ENCODE measurements at regions not wholly inside any gene's neighbourhood (a gene's known extent, or its start where the extent isn't known, plus 50 kb on each side); places are given as distances from the start of the nearest gene placed in this dataset.

GRCh38 chr5:159833088-159833487 is 83.2 kb upstream of the ADRA1B start:
- no peak for DNase-seq

- DNase-seq = no peak
Measured at GRCh38 chr5:159833846-159834245, 82.4 kb upstream of the ADRA1B start.

- DNase-seq = no peak
Measured at GRCh38 chr5:159835548-159835947, 80.7 kb upstream of the ADRA1B start.

- no peak for DNase-seq
Measured at GRCh38 chr5:159836691-159837090, 79.6 kb upstream of the ADRA1B start.

DNA sequence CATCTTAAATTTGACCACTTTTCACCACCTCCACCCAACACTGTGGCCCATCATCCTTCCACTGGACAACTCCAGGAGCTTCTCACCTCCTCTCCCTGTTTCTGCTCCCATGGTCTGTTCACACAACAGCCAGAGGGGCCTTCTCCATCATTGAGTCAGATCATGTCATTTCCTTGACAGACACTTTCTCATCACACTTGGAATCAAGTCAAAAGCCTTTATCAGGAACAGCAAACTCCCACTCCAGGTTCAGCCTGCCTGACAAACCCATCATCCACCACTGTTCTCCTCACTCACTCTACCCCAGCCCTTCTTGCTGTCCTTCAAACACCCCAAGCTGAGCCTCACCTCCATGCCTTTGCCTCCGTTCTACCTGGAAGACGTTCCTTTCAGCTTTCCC is 78.4 kb upstream of the ADRA1B start:
- DNase-seq = no peak

- no peak for DNase-seq
Measured at GRCh38 chr5:159838551-159839222, 77.6 kb upstream of the ADRA1B start.

DNA sequence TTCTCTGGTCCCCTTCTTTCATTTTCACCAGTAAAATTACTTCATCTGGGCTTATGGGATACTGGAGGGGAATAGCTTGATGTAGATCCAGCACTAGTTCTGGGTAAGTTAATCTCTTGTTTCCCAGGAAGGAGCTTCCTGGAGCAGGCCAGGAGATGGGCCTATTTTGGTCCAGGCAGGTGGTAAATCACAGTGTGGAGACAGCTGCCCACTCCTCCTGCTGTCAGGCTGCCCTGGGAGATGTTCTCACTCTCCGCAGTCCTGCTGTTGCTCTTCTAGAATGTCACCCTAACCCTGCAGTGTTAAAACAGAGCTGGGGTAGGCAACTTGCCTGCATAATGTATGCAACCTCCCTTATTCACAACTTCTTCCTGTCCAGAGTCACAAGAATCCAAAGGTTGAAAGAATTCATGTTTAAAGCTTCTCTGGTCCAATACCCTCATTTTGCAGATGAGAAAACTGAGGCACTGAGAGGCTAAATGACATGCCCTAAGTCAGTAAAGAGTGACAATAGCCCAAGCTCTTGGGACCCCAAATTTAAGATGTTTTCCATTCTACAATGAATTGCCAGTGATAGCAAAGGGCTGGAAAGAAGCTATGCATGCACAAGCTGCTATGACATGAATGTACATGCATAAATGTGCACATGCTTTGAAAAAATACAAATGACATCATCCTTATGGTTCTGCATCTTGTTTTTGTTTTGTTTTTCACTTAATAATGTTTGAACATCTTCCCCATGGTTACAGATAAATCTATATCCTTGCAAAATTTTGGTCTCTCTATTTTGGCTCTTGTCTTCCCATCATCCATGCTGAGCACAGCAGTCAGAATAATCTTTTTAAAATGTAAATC is 71.8 kb upstream of the ADRA1B start:
- no peak for DNase-seq

DNA sequence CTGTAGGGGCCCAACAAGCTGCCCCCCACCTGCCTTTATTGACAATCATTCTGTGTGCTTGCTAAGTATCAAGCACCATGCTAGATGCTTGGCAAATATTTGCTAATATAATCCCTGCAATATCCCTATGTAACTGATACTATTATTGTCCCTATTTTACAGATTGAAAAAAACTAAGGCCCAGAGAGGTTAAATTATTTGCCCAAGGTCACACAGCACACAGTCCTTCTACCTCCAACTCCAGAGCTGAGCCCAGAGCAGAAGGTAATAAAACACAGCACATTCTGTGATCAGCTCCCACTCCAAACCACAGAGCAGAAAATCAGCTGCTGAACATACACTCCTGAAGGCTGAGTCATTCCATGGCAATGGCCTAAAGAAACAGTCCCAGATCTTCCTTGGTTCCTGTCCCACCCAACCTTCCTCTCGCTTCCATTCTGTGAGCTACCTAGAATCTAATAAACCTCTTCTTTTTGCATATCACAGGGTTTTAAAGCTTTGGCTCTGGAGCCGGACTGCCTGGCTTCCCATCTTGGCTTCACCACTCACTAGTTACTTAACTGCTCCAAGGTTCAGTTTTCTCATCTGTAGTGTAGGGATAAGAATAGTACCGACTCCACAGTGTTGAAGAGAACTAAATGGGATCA is 66.7 kb upstream of the ADRA1B start:
- peak; percentile 21 for DNase-seq

GRCh38 chr5:159850160-159850559 is 66.1 kb upstream of the ADRA1B start:
- no peak for DNase-seq

GRCh38 chr5:159851053-159851452 is 65.2 kb upstream of the ADRA1B start:
- no peak for DNase-seq

DNA sequence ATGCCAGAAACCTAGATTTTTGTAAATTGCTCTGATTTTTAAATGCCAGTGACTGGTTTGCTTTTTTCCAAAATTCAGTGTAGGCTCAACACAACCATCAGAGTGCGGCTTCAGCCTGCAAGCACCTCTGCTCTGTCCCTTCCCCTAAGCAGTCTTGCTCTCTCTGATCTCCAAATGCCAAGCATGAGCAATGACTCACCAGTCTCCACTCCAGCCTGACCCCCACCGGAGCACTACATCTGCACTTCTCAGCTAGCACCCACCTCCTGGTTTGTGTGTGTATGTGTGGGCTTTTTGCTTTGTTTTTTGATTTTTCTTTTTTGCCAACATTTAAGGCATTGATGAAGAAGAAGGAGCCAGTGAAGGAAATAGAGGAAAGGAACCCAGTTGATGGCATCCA is 61.4 kb upstream of the ADRA1B start:
- DNase-seq = no peak

- no peak for DNase-seq
Measured at GRCh38 chr5:159855476-159856191, 60.6 kb upstream of the ADRA1B start.

GRCh38 chr5:159858871-159859270 is 57.4 kb upstream of the ADRA1B start:
- no peak for DNase-seq

DNA sequence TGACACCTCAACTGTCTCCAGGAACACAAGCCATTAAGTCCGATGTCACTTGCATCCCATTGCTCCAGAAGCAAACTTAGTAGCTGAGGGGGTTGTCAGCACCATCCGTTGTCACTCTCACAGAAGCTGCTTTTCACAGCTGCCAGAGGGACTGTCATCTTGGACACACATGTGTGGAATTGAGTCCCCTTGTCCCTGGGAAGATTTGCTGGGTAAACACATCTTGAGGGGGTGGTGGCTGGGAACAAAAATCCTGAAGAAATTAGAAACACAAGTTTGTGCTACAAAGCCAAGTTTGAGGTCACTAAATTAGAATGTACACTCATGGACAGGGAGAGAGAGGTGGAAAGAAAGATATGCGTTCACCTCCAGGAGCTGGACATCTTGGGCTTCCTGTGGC is 55.2 kb upstream of the ADRA1B start:
- no peak for DNase-seq

DNA sequence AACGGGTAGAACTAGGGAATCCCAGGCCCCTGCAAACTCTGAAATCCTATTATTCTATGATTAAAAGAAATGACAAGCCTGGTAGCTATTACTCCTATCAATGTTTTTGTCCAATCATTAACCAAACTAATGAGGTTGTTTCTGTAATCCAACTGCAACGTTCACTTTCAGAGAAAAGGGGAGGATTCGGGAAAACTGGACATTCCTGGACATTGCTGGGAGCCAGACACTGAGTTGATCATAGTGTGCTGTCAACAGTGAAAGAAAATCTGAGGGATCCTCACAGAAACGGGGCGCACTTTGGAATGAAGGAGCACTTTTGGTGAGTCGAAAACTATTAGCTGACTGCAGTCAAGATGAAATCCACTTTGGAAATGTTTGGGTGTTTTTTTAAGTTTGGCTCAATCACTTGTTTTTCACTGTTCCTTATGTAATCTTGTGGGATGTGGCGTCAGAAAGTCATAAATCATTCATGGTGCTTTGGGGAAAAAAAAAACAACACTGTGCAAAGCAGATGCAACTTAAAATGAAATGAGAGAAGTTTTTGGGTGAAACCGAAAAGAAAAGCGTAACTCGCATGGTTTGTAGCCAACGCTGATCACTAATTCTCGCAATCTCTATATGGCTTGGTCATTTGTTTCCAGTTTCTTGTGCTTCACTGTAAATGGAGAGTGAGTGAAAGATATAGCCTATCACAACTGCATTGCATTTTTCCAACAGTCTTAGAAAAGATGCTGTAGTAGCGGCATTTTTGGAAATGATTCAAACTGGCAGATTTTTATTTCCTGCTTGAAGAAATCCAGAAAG is 51.2 kb upstream of the ADRA1B start:
- DNase-seq = no peak

DNA sequence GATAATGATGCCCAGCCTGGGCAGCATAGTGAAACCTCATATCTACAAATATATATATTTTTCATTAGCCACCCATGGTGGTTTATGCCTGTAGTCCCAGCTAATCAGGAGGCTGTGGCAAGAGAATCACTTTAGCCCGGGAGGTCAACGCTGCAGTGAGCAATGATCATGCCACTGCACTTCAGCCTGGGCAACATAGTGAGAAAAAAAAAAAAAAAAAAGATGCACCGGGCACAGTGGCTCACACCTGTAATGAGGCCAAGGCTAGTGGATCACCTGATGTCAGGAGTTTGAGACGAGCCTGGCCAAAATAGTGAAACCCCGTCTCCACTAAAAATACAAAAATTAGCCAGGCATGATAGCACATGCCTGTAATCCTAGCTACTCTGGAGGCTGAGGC is 50.2 kb upstream of the ADRA1B start:
- DNase-seq = no peak
